Activated CD4-positive, CD25-positive, alpha-beta regulatory T cell treated with anti-CD3 and anti-CD28 coated beads, Interleukin-2, amount 50 U/mL, for 72 hours (primary cell): ENCODE measurements at regions not wholly inside any gene's neighbourhood (a gene's known extent, or its start where the extent isn't known, plus 50 kb on each side); places are given as distances from the start of the nearest gene placed in this dataset.
"Not testable (repeated sequence)": the region's sequence is repeated elsewhere in the genome, so short reads cannot be mapped to it uniquely, and the experiment has no call there.

Experiments
- DNase-seq: peaks from one replicate; pipeline ENCODE4 v3.0.0; 2021

GRCh38 chr2:12882393-12882792 lies 165.7 kb downstream of the TRIB2 start:
- no peak for DNase-seq

DNA sequence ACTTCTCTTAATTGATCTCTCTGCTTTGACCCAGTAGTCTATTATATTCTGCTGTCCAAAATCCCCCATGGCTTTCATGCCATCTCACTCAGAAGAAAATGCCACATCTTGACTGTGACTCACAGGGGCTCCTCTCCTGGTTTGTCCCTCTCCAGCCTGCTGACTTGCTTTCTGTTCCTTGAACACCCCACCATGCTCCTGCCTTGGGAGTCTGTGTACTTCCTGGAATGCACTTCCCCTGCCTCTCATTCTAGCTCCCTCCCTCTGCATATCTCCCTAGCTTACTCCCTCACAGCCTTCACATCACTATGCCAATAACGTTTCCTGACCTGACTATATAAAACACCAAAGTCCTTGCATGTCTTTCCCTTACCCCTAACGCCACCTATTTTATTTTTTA lies 167.2 kb downstream of the TRIB2 start:
- no peak for DNase-seq

DNA sequence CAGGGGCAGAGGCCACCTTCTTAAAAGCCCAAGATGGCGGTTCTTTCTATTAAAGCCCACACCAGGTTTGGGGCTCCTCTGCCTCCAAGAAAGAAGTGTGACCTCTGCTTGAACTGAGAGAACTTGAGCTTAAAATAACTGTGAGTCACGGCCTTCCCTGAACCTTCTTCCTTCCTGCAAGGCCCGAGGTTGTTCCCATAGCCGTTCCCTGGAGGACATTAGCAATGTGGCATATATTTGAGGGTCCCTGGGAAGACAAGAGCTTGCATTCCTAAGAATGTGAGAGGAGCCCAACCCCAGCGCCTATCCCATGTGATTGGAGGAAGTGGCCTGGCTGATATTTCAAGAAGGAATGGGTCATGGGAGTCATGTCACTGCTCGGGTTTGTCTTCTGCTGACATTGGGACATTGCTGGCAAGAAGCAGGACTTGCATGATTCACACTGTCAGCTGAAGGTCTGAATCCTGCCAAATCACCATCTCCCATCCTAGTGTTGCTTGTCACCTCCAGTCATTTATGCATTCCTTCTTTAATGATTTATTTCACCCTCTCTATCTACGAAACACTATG lies 168.1 kb downstream of the TRIB2 start:
- no peak for DNase-seq

- no peak for DNase-seq
Measured at GRCh38 chr2:12890066-12890465, 173.3 kb downstream of the TRIB2 start.

DNA sequence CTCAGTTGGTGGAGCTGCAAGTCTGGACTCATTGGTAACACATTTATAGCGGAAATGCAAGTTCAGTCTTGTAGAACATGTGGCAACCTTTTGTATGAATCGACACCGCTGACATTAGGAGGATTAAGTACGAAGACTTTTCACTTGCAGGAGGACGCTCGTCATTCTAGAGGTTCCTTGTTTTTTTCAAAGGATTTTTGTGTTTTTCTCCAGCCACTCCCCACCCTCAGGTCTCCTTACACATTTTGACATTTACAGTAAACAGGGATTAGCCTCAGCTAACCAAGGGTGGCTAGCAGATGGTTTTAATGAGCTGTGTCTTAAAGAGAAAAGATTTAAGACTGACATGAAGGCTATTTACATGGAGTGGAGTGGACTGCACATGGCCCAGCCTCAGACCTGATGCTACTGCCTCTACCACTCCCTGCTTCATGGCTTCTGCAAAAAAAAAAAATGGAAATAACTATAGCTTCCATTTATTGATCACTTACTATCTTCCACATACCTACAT lies 173.8 kb downstream of the TRIB2 start:
- no peak for DNase-seq

GRCh38 chr2:12895017-12895416 lies 178.3 kb downstream of the TRIB2 start:
- no peak for DNase-seq

DNA sequence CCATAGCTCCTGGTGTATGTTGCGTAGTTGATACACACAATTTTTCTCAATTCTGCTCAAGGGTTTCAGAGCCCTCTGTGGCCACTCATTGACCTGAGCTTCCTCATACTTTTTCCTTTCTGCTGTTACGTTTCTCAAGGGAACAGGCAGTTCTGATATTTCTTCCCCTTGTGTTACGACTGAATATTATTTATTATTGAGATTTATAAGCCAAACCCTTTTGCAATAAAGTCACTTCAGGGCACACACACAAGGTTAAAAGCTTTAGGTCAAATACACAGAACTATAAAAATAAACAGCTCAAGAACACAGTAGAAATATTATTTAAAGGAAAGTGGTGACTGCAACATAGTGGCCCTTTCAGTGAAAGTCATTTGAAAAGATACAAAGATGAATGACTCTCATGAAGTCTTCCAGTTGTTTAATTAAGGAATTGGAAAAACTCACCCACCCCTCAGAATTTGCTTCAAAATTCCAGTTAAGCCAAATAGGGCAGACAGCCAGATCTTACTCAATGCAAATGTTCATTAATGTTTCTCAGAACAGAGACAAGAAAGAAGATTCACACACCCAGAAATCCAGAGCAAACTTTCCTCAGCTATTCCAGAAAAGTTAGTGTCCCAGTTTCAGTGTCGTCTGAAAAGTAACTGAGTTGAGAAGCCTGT lies 179.7 kb downstream of the TRIB2 start:
- no peak for DNase-seq

DNA sequence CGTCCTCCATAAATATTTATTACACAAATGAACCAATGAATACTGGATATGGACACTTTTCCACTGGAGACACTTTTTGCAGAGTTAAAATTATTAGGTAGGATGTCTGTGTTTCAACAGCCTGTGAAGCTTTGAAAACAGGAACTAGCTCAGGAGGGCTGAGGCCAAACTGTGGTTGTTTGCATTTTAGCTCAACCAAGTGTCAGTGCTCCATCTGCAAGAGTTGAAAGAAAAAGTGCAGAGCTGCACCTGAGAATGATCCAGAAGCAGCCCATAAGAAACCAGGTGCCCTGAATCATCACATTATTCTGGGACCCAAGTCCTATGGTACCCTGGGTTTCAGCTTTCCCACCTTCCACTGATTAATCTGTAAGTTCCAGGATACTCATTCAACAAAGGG lies 180.4 kb downstream of the TRIB2 start:
- DNase-seq = no peak

DNA sequence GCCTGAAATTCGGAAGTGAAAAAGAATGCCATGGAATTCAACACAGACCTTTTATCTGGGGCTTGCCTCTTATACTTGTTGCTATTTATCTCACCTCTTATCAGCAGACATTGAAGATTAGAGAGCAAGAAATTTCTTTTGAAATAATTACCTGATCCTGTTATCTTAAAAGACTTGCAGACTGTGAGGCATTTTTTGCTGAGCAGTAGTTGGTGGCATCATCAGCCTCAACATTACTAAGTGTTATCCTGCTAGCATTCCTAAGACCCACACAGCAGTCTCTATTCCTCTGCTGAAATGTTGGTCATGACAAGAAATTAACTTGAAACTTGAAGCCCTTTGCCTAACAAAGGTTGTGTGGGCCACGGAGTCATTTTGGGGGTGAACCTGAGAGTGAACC lies 186.5 kb downstream of the TRIB2 start:
- DNase-seq = no peak

DNA sequence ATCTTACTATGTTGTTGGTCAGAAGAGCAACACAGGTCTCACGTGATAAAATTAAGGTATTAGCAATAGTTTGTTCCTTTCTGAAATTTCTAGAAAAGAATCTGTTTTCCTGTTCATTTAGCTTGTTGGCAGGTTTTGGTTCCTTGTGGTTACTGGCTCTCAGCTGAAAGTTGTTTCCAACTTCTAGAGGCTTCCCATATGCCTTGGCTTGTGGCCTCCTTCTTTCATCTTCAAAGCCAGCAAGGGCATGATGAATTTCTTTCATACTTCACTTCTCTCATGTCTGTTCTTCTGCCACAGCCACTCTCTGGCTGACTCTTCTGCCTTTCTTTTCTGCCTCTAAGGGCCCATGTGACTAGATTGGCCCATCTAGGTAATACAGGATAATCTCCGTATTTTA lies 193.7 kb downstream of the TRIB2 start:
- no peak for DNase-seq

DNA sequence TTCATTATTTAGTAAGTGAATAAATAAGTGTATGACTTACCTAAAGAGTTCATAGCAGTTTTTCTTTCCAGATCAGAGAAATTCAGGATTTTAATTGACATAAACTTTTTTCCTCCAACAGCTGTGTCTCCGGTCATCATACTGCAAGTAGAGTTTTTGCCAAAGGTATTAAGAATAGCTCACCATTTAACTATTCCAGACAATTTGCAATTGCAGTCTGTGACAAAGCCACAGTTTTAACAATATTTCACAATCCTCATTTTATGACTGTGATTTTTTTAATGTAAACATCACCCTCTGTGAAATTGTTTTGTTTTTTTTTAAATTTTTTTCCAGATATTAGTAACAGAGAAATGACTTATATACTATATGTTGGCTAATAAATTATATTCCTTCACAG lies 199.1 kb downstream of the TRIB2 start:
- no peak for DNase-seq

DNA sequence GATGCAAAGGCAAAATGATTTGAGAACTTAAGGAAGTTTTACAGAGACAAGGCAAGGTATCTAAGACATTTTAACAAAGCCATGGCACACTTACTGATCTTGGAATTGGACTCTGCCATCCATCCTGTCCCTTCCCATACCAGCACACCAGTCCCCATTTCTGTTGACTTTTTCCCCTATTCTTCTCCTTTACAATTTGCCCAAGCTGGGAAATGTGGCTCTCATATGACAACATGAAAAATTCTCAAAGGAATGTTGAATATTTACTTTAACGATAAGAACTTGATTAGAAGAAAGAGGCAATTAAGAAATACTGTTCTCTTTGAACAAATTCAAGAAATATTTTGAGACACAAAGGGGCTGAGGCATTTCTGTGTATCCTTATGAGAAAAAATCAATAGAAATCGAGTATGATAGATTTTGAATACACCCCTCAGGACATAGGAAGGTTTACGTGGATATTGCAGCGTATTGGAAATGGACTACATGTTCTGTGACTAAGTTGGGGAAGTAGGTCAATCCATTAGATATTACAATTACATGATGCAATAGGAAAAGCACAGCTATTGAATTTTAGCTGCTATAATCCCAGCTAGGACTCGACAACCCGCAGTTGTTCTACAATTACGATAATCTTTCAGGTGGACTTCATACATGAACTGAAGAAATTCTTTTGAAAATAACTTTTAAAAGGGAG lies 201.6 kb downstream of the TRIB2 start:
- no peak for DNase-seq

DNA sequence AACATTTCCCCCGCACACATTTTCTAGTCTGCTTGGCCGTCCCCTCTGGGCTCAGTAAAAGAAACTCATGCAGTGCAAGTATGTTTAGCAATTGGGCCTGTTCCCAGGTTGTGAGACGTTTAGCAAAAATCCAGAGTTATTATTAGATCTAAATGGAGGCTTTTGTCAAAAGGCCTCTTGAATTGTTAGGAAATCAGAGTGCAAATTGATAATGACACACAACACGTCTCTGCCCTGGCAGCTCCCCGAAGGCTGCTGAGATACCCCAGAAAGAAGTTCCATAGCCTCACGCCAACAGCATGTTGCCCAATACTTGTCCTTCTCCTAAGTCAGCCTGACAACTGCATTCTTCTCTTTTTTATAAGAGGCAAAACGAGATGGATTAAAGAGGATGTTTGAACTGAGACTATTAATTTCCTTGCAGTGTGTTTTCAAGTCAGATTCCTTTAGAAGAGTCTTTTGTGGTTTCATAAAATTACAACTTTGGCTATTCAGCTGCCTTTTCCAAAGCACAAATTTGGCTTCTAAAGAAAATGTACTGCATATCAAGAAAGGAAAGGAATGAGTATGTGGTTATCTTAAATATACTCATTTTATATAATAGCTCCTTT lies 202.2 kb downstream of the TRIB2 start:
- no peak for DNase-seq

DNA sequence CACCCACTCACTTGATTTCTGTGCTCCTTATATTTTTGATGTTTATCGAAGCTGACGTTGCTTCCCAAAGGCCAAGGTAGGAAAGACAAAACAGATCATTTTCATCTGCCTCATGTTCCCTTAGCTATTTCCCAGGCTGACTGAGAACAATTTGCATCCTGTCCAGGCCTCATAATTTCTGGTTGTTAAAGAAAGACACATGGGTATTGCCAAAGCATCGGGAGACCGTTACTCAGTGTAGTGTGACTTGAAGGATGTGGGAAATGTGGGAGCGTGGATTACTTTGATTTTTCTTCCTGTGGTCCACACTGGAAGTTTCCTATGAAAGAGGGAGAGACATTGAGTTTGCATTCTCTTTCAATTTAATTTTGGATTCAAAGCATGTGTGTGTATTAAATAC lies 204.6 kb downstream of the TRIB2 start:
- no peak for DNase-seq

DNA sequence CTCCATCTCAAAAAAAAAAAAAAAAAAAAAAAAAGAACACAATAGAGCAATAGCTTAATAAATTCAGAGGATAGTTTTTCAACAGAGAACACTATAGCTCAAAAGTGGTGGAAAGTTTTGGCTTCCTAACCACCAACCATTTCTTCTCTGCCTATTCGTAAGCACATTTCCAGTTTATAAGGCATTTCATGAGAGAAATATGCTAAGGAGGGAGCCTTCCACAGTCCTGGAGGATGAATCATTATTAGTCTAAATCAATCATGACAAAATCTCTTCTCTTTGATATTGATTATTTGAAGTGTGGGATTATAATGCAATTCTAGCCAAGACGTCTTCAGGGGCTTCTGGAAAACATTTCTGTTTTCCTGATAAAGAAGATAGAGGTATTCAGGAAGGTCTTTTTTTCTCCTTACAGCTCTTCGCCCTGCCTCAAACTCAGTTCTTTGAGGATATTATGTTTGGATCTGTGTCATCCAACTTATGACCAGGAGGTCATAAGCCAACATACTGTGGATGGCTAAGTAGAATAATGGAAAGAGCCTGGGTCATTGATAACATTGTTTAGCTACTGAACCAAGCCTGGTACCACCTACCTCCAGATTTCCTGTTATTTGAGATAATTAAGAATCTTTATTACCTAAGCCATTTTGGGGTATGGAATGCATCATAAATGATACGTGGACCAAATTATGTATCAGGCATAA lies 207.3 kb downstream of the TRIB2 start:
- DNase-seq = no peak

- DNase-seq = not testable (repeated sequence)
Measured at GRCh38 chr2:12926641-12927040, 209.9 kb downstream of the TRIB2 start.

GRCh38 chr2:12928197-12928774 lies 211.6 kb downstream of the TRIB2 start:
- DNase-seq = no peak

DNA sequence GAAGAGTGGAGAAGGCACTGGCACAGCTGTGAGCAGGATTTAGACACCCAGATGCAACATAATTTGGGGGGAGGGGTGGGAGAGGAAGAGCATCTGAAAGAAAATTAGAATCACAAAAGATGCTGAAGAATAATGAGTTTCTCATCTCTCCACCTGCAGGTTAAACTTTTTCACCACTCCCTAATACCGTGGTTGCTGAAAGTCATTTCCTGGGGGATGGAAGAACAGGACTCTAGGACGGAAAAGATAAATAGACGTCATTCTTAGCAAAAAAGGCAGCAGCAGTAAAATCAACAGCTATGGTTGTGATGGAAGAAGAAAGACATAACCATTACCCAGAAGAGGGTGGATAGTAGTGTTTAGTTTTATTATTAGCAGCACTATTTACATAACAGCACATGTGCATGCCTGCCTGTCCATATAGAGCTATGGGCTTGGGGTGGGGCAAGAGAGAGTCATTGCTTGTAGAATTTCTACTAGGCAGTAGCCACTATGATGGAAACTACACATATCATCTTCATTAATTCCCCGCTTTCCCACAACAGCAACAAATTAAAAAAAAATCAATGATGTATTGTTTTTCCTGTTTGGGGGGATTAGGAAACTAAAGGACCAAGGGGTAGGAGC lies 212.2 kb downstream of the TRIB2 start:
- DNase-seq = no peak

- DNase-seq = no peak
Measured at GRCh38 chr2:12929758-12930157, 213.0 kb downstream of the TRIB2 start.

- no peak for DNase-seq
Measured at GRCh38 chr2:12930391-12930790, 213.7 kb downstream of the TRIB2 start.

- DNase-seq = no peak
Measured at GRCh38 chr2:12931186-12931844, 214.6 kb downstream of the TRIB2 start.

- no peak for DNase-seq
Measured at GRCh38 chr2:12932192-12932591, 215.5 kb downstream of the TRIB2 start.
